ENCODE measurements at regions not wholly inside any gene's neighbourhood (a gene's known extent, or its start where the extent isn't known, plus 50 kb on each side); places are given as distances from the start of the nearest gene placed in this dataset.

- TF ChIP-seq TAF1 (IDR thresholded peaks at IDR 0.05; ENCODE audit: low read depth) (no peak), EP300 (IDR thresholded peaks at IDR 0.05; ENCODE audit: borderline replicate concordance) (no peak), YY1 (IDR thresholded peaks at IDR 0.05; ENCODE audit: low read depth) (no peak), TCF12 (IDR thresholded peaks at IDR 0.05; ENCODE audit: low read depth) (no peak), MAX (IDR thresholded peaks at IDR 0.05) (no peak), ZBTB7A (IDR thresholded peaks at IDR 0.05; ENCODE audit: low read depth) (no peak), EGR1 (IDR thresholded peaks at IDR 0.05) (no peak), FOXM1 (IDR thresholded peaks at IDR 0.05; ENCODE audit: borderline replicate concordance, low read depth) (no peak), NFIC (IDR thresholded peaks at IDR 0.05) (no peak), CEBPB (IDR thresholded peaks at IDR 0.05) (no peak), CREB1 (IDR thresholded peaks at IDR 0.05; ENCODE audit: low read depth) (no peak), TEAD4 (IDR thresholded peaks at IDR 0.05) (no peak)
- TF ChIP-seq, protein P1, sequence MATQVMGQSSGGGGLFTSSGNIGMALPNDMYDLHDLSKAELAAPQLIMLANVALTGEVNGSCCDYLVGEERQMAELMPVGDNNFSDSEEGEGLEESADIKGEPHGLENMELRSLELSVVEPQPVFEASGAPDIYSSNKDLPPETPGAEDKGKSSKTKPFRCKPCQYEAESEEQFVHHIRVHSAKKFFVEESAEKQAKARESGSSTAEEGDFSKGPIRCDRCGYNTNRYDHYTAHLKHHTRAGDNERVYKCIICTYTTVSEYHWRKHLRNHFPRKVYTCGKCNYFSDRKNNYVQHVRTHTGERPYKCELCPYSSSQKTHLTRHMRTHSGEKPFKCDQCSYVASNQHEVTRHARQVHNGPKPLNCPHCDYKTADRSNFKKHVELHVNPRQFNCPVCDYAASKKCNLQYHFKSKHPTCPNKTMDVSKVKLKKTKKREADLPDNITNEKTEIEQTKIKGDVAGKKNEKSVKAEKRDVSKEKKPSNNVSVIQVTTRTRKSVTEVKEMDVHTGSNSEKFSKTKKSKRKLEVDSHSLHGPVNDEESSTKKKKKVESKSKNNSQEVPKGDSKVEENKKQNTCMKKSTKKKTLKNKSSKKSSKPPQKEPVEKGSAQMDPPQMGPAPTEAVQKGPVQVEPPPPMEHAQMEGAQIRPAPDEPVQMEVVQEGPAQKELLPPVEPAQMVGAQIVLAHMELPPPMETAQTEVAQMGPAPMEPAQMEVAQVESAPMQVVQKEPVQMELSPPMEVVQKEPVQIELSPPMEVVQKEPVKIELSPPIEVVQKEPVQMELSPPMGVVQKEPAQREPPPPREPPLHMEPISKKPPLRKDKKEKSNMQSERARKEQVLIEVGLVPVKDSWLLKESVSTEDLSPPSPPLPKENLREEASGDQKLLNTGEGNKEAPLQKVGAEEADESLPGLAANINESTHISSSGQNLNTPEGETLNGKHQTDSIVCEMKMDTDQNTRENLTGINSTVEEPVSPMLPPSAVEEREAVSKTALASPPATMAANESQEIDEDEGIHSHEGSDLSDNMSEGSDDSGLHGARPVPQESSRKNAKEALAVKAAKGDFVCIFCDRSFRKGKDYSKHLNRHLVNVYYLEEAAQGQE (IDR thresholded peaks at IDR 0.05; ENCODE audit: low read depth): no peak
- TF ChIP-seq, protein P2, sequence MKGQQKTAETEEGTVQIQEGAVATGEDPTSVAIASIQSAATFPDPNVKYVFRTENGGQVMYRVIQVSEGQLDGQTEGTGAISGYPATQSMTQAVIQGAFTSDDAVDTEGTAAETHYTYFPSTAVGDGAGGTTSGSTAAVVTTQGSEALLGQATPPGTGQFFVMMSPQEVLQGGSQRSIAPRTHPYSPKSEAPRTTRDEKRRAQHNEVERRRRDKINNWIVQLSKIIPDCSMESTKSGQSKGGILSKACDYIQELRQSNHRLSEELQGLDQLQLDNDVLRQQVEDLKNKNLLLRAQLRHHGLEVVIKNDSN (IDR thresholded peaks at IDR 0.05): no peak
These were observed 474.6 kb downstream of the COL12A1 start for GRCh38 chr6:74731204-74731603.

DNA sequence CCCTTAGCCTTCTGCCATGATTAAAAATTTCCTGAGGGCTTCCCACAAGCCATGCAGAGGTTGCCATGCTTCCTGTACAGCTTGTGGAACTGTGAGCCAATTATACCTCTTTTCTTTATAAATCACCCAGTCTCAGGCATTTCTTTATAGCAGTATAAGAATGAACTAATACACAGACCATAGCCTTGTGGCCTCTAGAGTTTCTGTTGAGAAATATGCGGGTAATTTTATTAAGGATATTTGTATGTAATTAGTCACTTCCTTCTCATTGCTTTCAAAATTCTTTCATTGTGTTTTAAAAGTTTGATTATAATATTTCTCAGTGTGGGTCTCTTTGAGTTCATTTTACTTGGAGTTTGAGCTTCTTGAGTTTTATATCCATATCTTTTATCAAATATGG, 484.9 kb downstream of the COL12A1 start:
- TF ChIP-seq CEBPB (IDR thresholded peaks at IDR 0.05) (no peak), TEAD4 (IDR thresholded peaks at IDR 0.05) (no peak), YY1 (IDR thresholded peaks at IDR 0.05; ENCODE audit: low read depth) (no peak), ZBTB7A (IDR thresholded peaks at IDR 0.05; ENCODE audit: low read depth) (no peak), EGR1 (IDR thresholded peaks at IDR 0.05) (no peak), EP300 (IDR thresholded peaks at IDR 0.05; ENCODE audit: borderline replicate concordance) (no peak), RAD21 (IDR thresholded peaks at IDR 0.05; ENCODE audit: low read depth) (no peak), FOXM1 (IDR thresholded peaks at IDR 0.05; ENCODE audit: borderline replicate concordance, low read depth) (no peak), MAX (IDR thresholded peaks at IDR 0.05) (no peak), TCF12 (IDR thresholded peaks at IDR 0.05; ENCODE audit: low read depth) (no peak), NFIC (IDR thresholded peaks at IDR 0.05) (no peak), CREB1 (IDR thresholded peaks at IDR 0.05; ENCODE audit: low read depth) (no peak), TAF1 (IDR thresholded peaks at IDR 0.05; ENCODE audit: low read depth) (no peak)
- TF ChIP-seq, protein P1 (IDR thresholded peaks at IDR 0.05; ENCODE audit: low read depth): no peak
- TF ChIP-seq, protein P2 (IDR thresholded peaks at IDR 0.05): no peak

DNA sequence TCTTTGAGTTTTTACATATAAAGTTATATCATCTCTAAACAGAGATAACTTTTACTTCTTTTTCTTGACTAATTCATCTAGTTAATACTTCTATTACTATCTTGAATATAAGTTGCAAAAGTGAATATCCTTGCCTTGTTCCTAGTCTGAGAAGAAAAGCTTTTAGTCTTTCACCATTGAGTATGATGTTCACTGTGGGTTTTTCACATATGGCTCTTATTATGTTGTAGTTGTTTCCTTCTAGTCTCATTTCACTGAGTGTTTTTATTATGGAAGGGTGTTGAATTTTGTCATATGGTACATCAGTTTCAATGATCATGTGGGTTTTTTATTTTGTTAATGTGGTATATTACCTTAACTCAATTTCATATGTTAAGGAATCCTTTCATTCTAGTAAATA, 488.3 kb downstream of the COL12A1 start:
- TF ChIP-seq, protein P1 (IDR thresholded peaks at IDR 0.05; ENCODE audit: low read depth): no peak
- TF ChIP-seq TEAD4 (IDR thresholded peaks at IDR 0.05) (no peak), CREB1 (IDR thresholded peaks at IDR 0.05; ENCODE audit: low read depth) (no peak), MAX (IDR thresholded peaks at IDR 0.05) (no peak), EP300 (IDR thresholded peaks at IDR 0.05; ENCODE audit: borderline replicate concordance) (no peak), EGR1 (IDR thresholded peaks at IDR 0.05) (no peak), YY1 (IDR thresholded peaks at IDR 0.05; ENCODE audit: low read depth) (no peak), FOXM1 (IDR thresholded peaks at IDR 0.05; ENCODE audit: borderline replicate concordance, low read depth) (no peak), NFIC (IDR thresholded peaks at IDR 0.05) (no peak), CEBPB (IDR thresholded peaks at IDR 0.05) (no peak), RAD21 (IDR thresholded peaks at IDR 0.05; ENCODE audit: low read depth) (no peak), TCF12 (IDR thresholded peaks at IDR 0.05; ENCODE audit: low read depth) (no peak), ZBTB7A (IDR thresholded peaks at IDR 0.05; ENCODE audit: low read depth) (no peak), TAF1 (IDR thresholded peaks at IDR 0.05; ENCODE audit: low read depth) (no peak)
- TF ChIP-seq, protein P2 (IDR thresholded peaks at IDR 0.05): no peak

Data from Ishikawa (cell line).